ENCODE measurements at regions not wholly inside any gene's neighbourhood (a gene's known extent, or its start where the extent isn't known, plus 50 kb on each side); places are given as distances from the start of the nearest gene placed in this dataset.

GRCh38 chr3:102259663-102260062 is 175.2 kb upstream of the ZPLD1 start:
- TF ChIP-seq CTCF (IDR thresholded peaks at IDR 0.05 in 2 of 3, conservative IDR thresholded peaks at IDR 0.05 in 1 of 3; ENCODE audit: control insufficient read depth in 2 of 3, extremely low read depth in 1 of 3, insufficient read depth in 1 of 3, low read depth in 3 of 3, low read length in 3 of 3): no peak
- no peak for TF ChIP-seq POLR2A (IDR thresholded peaks at IDR 0.05; ENCODE audit: low read depth, low read length)
- no peak for TF ChIP-seq TBL1XR1 (IDR thresholded peaks at IDR 0.05; ENCODE audit: low read depth, low read length)
- TF ChIP-seq, protein P1, sequence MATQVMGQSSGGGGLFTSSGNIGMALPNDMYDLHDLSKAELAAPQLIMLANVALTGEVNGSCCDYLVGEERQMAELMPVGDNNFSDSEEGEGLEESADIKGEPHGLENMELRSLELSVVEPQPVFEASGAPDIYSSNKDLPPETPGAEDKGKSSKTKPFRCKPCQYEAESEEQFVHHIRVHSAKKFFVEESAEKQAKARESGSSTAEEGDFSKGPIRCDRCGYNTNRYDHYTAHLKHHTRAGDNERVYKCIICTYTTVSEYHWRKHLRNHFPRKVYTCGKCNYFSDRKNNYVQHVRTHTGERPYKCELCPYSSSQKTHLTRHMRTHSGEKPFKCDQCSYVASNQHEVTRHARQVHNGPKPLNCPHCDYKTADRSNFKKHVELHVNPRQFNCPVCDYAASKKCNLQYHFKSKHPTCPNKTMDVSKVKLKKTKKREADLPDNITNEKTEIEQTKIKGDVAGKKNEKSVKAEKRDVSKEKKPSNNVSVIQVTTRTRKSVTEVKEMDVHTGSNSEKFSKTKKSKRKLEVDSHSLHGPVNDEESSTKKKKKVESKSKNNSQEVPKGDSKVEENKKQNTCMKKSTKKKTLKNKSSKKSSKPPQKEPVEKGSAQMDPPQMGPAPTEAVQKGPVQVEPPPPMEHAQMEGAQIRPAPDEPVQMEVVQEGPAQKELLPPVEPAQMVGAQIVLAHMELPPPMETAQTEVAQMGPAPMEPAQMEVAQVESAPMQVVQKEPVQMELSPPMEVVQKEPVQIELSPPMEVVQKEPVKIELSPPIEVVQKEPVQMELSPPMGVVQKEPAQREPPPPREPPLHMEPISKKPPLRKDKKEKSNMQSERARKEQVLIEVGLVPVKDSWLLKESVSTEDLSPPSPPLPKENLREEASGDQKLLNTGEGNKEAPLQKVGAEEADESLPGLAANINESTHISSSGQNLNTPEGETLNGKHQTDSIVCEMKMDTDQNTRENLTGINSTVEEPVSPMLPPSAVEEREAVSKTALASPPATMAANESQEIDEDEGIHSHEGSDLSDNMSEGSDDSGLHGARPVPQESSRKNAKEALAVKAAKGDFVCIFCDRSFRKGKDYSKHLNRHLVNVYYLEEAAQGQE (IDR thresholded peaks at IDR 0.05; ENCODE audit: low read depth, low read length): no peak
- no peak for TF ChIP-seq SUZ12 (IDR thresholded peaks at IDR 0.05; ENCODE audit: unreplicated experiment)
- no peak for TF ChIP-seq GATAD2B (conservative IDR thresholded peaks at IDR 0.05; ENCODE audit: low read depth)
- TF ChIP-seq ZNF207 (IDR thresholded peaks at IDR 0.05; ENCODE audit: borderline replicate concordance): no peak
